Sigmoid colon (tissue), 4 donors: ENCODE measurements at regions not wholly inside any gene's neighbourhood (a gene's known extent, or its start where the extent isn't known, plus 50 kb on each side); places are given as distances from the start of the nearest gene placed in this dataset.
"Not testable (repeated sequence)": the region's sequence is repeated elsewhere in the genome, so short reads cannot be mapped to it uniquely, and the experiment has no call there.

Source experiments
- POLR2A ChIP-seq, 2 donors: fragments of 450-650 bp; IDR thresholded peaks; one replicate each; pipeline ENCODE4 v1.6.1; 2016; ENCODE audit warnings: antibody characterized with exemption in 2 of 2, mild to moderate bottlenecking in 2 of 2, moderate library complexity in 2 of 2
- POLR2AphosphoS5 ChIP-seq, 4 donors: sonication (generic); formaldehyde crosslinking; IDR thresholded peaks; one replicate each; pipeline ENCODE4 v1.6.1; 2017; ENCODE audit warnings: antibody characterized with exemption in 4 of 4
- TF ChIP-seq, protein P1 (sequence below), 4 experiments: fragments of 450-650 bp in 3 of 4; fragments of 200-600 bp in 1 of 4; IDR thresholded peaks; one replicate each; pipeline ENCODE4 v1.5.1; 2016 to 2019; ENCODE audit warnings: antibody characterized with exemption in 4 of 4, mild to moderate bottlenecking in 3 of 4, moderate library complexity in 2 of 4

DNA sequence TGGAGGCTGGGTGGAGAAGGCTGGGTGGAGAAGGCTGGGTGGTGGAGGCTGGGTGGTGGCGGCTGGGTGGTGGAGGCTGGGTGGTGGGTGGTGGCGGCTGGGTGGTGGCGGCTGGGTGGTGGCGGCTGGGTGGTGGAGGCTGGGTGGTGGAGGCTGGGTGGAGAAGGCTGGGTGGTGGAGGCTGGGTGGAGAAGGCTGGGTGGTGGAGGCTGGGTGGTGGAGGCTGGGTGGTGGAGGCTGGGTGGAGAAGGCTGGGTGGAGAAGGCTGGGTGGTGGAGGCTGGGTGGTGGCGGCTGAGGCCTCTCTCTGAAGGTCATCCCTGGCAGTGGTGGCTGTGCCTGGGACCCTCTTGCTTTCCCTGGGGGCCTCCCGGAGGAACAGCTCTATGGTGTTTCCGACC, 91.5 kb upstream of the COL5A1 start:
- TF ChIP-seq, protein P1, sequence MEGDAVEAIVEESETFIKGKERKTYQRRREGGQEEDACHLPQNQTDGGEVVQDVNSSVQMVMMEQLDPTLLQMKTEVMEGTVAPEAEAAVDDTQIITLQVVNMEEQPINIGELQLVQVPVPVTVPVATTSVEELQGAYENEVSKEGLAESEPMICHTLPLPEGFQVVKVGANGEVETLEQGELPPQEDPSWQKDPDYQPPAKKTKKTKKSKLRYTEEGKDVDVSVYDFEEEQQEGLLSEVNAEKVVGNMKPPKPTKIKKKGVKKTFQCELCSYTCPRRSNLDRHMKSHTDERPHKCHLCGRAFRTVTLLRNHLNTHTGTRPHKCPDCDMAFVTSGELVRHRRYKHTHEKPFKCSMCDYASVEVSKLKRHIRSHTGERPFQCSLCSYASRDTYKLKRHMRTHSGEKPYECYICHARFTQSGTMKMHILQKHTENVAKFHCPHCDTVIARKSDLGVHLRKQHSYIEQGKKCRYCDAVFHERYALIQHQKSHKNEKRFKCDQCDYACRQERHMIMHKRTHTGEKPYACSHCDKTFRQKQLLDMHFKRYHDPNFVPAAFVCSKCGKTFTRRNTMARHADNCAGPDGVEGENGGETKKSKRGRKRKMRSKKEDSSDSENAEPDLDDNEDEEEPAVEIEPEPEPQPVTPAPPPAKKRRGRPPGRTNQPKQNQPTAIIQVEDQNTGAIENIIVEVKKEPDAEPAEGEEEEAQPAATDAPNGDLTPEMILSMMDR (IDR thresholded peaks at IDR 0.05) = not testable (repeated sequence)
- TF ChIP-seq POLR2A, POLR2AphosphoS5 (IDR thresholded peaks at IDR 0.05): not testable (repeated sequence)
